Trophoblast cell (in vitro differentiated cells and primary cell): ENCODE measurements at regions not wholly inside any gene's neighbourhood (a gene's known extent, or its start where the extent isn't known, plus 50 kb on each side); places are given as distances from the start of the nearest gene placed in this dataset.

Source experiments
- DNase-seq, 2 donors: peaks; one replicate each; pipeline ENCODE4 v3.0.0-alpha.2; 2016
- H2AFZ ChIP-seq: 2 replicates; pipeline ENCODE4 v1.6.1; 2013; ENCODE audit warnings: low read length, moderate library complexity, mild to moderate bottlenecking; ENCODE audit not compliant: insufficient read depth, poor library complexity
- H2AK5ac ChIP-seq: 2 replicates; pipeline ENCODE4 v1.6.1; 2013; ENCODE audit warnings: mild to moderate bottlenecking, low read length
- H2BK120ac ChIP-seq: 2 replicates; pipeline ENCODE4 v1.6.1; 2013; ENCODE audit warnings: low read length, mild to moderate bottlenecking, moderate library complexity; ENCODE audit not compliant: insufficient read depth, poor library complexity
- H2BK12ac ChIP-seq: 2 replicates; pipeline ENCODE4 v1.6.1; 2013; ENCODE audit warnings: mild to moderate bottlenecking, low read length, moderate library complexity
- H2BK5ac ChIP-seq: 2 replicates; pipeline ENCODE4 v1.6.1; 2013; ENCODE audit warnings: low read length, low read depth, moderate library complexity, mild to moderate bottlenecking; ENCODE audit not compliant: poor library complexity
- H3K14ac ChIP-seq: 2 replicates; pipeline ENCODE4 v1.6.1; 2013; ENCODE audit warnings: mild to moderate bottlenecking, low read length
- H3K18ac ChIP-seq: 2 replicates; pipeline ENCODE4 v1.6.1; 2013; ENCODE audit warnings: mild to moderate bottlenecking, low read length
- H3K23ac ChIP-seq: 2 replicates; pipeline ENCODE4 v1.6.1; 2013; ENCODE audit warnings: low read length
- H3K27ac ChIP-seq: 2 replicates; pipeline ENCODE4 v1.5.1; 2013; ENCODE audit warnings: low read depth, mild to moderate bottlenecking, inconsistent platforms, low read length, moderate library complexity
- H3K27me3 ChIP-seq: 2 replicates; pipeline ENCODE4 v1.6.1; 2013; ENCODE audit warnings: inconsistent platforms, mild to moderate bottlenecking, low read length, moderate library complexity; ENCODE audit not compliant: insufficient read depth
- H3K36me3 ChIP-seq, 2 experiments: 1 replicate in 1 of 2; 2 replicates in 1 of 2; pipeline ENCODE4 v1.6.1; 2013; ENCODE audit warnings: low read length in 2 of 2, mild to moderate bottlenecking in 2 of 2, moderate library complexity in 1 of 2; ENCODE audit not compliant: insufficient read depth in 2 of 2, control insufficient read depth in 1 of 2
- H3K4ac ChIP-seq: 2 replicates; pipeline ENCODE4 v1.6.1; 2013; ENCODE audit warnings: low read depth, mild to moderate bottlenecking, low read length, moderate library complexity
- H3K4me1 ChIP-seq, 2 experiments: 1 replicate in 1 of 2; 2 replicates in 1 of 2; pipeline ENCODE4 v1.6.1; 2013; ENCODE audit warnings: low read length in 2 of 2, mild to moderate bottlenecking in 2 of 2, moderate library complexity in 1 of 2; ENCODE audit not compliant: insufficient read depth in 2 of 2, control insufficient read depth in 1 of 2
- H3K4me2 ChIP-seq: 2 replicates; pipeline ENCODE4 v1.6.1; 2013; ENCODE audit warnings: inconsistent platforms, mild to moderate bottlenecking, low read length, moderate library complexity
- H3K4me3 ChIP-seq: 2 replicates; pipeline ENCODE4 v1.5.1; 2013; ENCODE audit warnings: mild to moderate bottlenecking, low read depth, low read length, inconsistent platforms
- H3K79me1 ChIP-seq: one replicate; pipeline ENCODE4 v1.6.1; 2013; ENCODE audit warnings: low read length
- H3K79me2 ChIP-seq: 2 replicates; pipeline ENCODE4 v1.6.1; 2013; ENCODE audit warnings: low read length, mild to moderate bottlenecking; ENCODE audit not compliant: control insufficient read depth, insufficient read depth, poor library complexity
- H3K9ac ChIP-seq: 2 replicates; pipeline ENCODE4 v1.6.1; 2013; ENCODE audit warnings: mild to moderate bottlenecking, low read length
- H3K9me3 ChIP-seq: 2 replicates; pipeline ENCODE4 v1.6.1; 2013; ENCODE audit warnings: low read depth, mild to moderate bottlenecking, control low read depth, inconsistent platforms, low read length; ENCODE audit not compliant: insufficient read depth
- H4K12ac ChIP-seq: 2 replicates; pipeline ENCODE4 v1.6.1; 2013; ENCODE audit warnings: low read depth, mild to moderate bottlenecking, low read length, moderate library complexity
- H4K8ac ChIP-seq: 2 replicates; pipeline ENCODE4 v1.6.1; 2013; ENCODE audit warnings: low read depth, mild to moderate bottlenecking, low read length, moderate library complexity
- H4K91ac ChIP-seq: one replicate; pipeline ENCODE4 v1.6.1; 2013; ENCODE audit warnings: low read depth, mild to moderate bottlenecking, low read length, moderate library complexity
- WGBS: extraction: QIAGEN DNeasy Blood & Tissue Kit; methylation state at CpG from one replicate; pipeline ENCODE4 v1.1.7; 2013; ENCODE audit warnings: missing lambda C conversion rate; ENCODE audit not compliant: insufficient read length, insufficient coverage; ENCODE audit errors: extremely low coverage; 5-methylcytosine and 5-hydroxymethylcytosine counted together

- H3K4ac ChIP-seq = no peak overlapping the region
- no peak overlapping the region for H4K12ac ChIP-seq
- DNase-seq = no peak
- no peak overlapping the region for H2BK12ac ChIP-seq
- H3K18ac ChIP-seq = no peak overlapping the region
- no peak overlapping the region for H4K8ac ChIP-seq
- no peak overlapping the region for H3K9ac ChIP-seq
- H3K9me3 ChIP-seq = peaks cover 3% of the 10 kb centered on the region
- no peak overlapping the region for H3K4me3 ChIP-seq
- no peak overlapping the region for H4K91ac ChIP-seq
- no peak overlapping the region for H2AFZ ChIP-seq
- no peak overlapping the region for H2BK5ac ChIP-seq
- H3K14ac ChIP-seq = no peak overlapping the region
- no CpG with 5 or more reads among the region's 18 CpGs for WGBS
- H3K79me1 ChIP-seq = no peaks in the 10 kb centered on the region
- H3K79me2 ChIP-seq = no peaks in the 10 kb centered on the region
- no peak overlapping the region for H2AK5ac ChIP-seq
- H3K36me3 ChIP-seq = no peaks in the 10 kb centered on the region
- H3K23ac ChIP-seq = no peak overlapping the region
- H3K27me3 ChIP-seq = no peaks in the 10 kb centered on the region
- H3K4me2 ChIP-seq = no peak overlapping the region
- H3K4me1 ChIP-seq = no peaks in the 10 kb centered on the region
- no peak overlapping the region for H3K27ac ChIP-seq
- no peak overlapping the region for H2BK120ac ChIP-seq
Measured at GRCh38 chr22:45094081-45094720, 69.5 kb upstream of the NUP50 start.

- Histone ChIP-seq H4K8ac (no peak overlapping the region), H3K9ac (no peak overlapping the region), H3K27me3 (no peaks in the 10 kb centered on the region), H3K4ac (no peak overlapping the region), H2AFZ (no peak overlapping the region), H2BK12ac (no peak overlapping the region), H2BK120ac (no peak overlapping the region), H3K36me3 (no peaks in the 10 kb centered on the region), H4K12ac (no peak overlapping the region), H3K27ac (no peak overlapping the region), H3K79me2 (no peaks in the 10 kb centered on the region), H3K79me1 (no peaks in the 10 kb centered on the region), H4K91ac (no peak overlapping the region), H3K4me2 (no peak overlapping the region), H3K4me1 (no peaks in the 10 kb centered on the region), H3K9me3 (peaks cover 3% of the 10 kb centered on the region), H2BK5ac (no peak overlapping the region), H2AK5ac (no peak overlapping the region), H3K23ac (no peak overlapping the region), H3K14ac (no peak overlapping the region), H3K4me3 (no peak overlapping the region), H3K18ac (no peak overlapping the region)
- WGBS = no CpG with 5 or more reads among the region's 9 CpGs
- DNase-seq = no peak
Measured at GRCh38 chr22:45094825-45095224, 68.9 kb upstream of the NUP50 start.

- DNase-seq = peak; percentile 43 to 83
- H3K14ac ChIP-seq = no peak overlapping the region
- no peak overlapping the region for H3K4me2 ChIP-seq
- H3K4me3 ChIP-seq = no peak overlapping the region
- WGBS = no CpG with 5 or more reads among the region's 7 CpGs
- no peaks in the 10 kb centered on the region for H3K79me1 ChIP-seq
- no peak overlapping the region for H4K12ac ChIP-seq
- no peak overlapping the region for H3K9ac ChIP-seq
- no peak overlapping the region for H3K4ac ChIP-seq
- H4K8ac ChIP-seq = no peak overlapping the region
- no peaks in the 10 kb centered on the region for H3K4me1 ChIP-seq
- no peaks in the 10 kb centered on the region for H3K27me3 ChIP-seq
- H3K18ac ChIP-seq = no peak overlapping the region
- no peak overlapping the region for H3K27ac ChIP-seq
- H3K79me2 ChIP-seq = no peaks in the 10 kb centered on the region
- H2BK12ac ChIP-seq = no peak overlapping the region
- H3K23ac ChIP-seq = no peak overlapping the region
- H3K36me3 ChIP-seq = no peaks in the 10 kb centered on the region
- H4K91ac ChIP-seq = no peak overlapping the region
- no peak overlapping the region for H2AFZ ChIP-seq
- H2AK5ac ChIP-seq = no peak overlapping the region
- no peak overlapping the region for H2BK5ac ChIP-seq
- H2BK120ac ChIP-seq = no peak overlapping the region
- H3K9me3 ChIP-seq = peaks cover 3% of the 10 kb centered on the region
Measured at GRCh38 chr22:45096256-45096907, 67.3 kb upstream of the NUP50 start.

- H2BK120ac ChIP-seq = no peak overlapping the region
- no peaks in the 10 kb centered on the region for H3K4me1 ChIP-seq
- H3K18ac ChIP-seq = no peak overlapping the region
- H3K36me3 ChIP-seq = no peaks in the 10 kb centered on the region
- H3K4ac ChIP-seq = no peak overlapping the region
- no peak overlapping the region for H3K4me3 ChIP-seq
- no peak overlapping the region for H2AK5ac ChIP-seq
- no peak for DNase-seq
- no peak overlapping the region for H4K8ac ChIP-seq
- no peaks in the 10 kb centered on the region for H3K79me2 ChIP-seq
- no peak overlapping the region for H3K14ac ChIP-seq
- H3K9me3 ChIP-seq = peaks cover 3% of the 10 kb centered on the region
- no peak overlapping the region for H4K91ac ChIP-seq
- H3K4me2 ChIP-seq = no peak overlapping the region
- no peak overlapping the region for H3K27ac ChIP-seq
- H3K79me1 ChIP-seq = no peaks in the 10 kb centered on the region
- no peak overlapping the region for H2AFZ ChIP-seq
- no peak overlapping the region for H2BK5ac ChIP-seq
- no peak overlapping the region for H3K23ac ChIP-seq
- H4K12ac ChIP-seq = no peak overlapping the region
- H2BK12ac ChIP-seq = no peak overlapping the region
- H3K9ac ChIP-seq = no peak overlapping the region
- H3K27me3 ChIP-seq = no peaks in the 10 kb centered on the region
- WGBS = no CpG with 5 or more reads among the region's 3 CpGs
Measured at GRCh38 chr22:45097061-45097460, 66.7 kb upstream of the NUP50 start.
